GM19025 (cell line): ENCODE measurements at regions not wholly inside any gene's neighbourhood (a gene's known extent, or its start where the extent isn't known, plus 50 kb on each side); places are given as distances from the start of the nearest gene placed in this dataset.

ENCODE experiments used
- ATAC-seq: cut with Tn5 transposase; IDR thresholded peaks from one replicate; pipeline ENCODE4 v1.9.1; 2021; ENCODE audit warnings: mild to moderate bottlenecking, low read depth, moderate library complexity; ENCODE audit not compliant: unreplicated experiment

DNA sequence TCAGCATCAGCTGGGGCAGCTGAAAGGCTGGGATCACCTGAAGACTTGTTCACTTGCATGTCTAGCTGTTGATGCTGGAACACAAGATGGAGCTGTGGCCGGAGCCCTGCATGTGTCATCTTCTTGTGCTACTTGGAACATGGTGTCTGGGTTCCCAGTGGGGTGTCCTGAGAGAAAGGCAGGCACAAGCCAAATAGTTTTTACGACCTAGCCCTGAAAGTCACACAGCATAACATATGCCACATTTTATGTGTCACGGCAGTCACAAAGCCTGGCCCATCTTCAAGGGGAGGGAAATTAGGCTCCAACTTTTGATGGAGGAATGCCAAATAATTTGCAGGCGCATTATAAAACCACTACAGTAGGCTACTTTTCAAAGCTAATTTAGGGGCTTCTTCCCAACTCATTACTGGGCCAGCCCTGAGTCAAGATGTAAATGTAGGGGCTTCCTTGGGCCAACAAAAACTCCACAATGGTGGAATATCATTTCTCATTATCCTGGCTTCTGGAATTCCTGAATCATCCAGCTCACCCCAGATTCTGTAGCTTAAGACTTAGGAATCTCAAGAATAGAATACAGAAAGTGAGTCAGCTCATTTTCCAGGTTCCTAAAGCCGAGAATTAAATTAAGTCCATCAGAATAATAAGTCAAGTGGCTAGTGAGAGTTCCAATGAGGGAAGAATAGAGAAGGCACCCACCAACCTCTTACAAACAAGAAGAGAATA lies 543.0 kb downstream of the TNS1 start:
- ATAC-seq: no peak

DNA sequence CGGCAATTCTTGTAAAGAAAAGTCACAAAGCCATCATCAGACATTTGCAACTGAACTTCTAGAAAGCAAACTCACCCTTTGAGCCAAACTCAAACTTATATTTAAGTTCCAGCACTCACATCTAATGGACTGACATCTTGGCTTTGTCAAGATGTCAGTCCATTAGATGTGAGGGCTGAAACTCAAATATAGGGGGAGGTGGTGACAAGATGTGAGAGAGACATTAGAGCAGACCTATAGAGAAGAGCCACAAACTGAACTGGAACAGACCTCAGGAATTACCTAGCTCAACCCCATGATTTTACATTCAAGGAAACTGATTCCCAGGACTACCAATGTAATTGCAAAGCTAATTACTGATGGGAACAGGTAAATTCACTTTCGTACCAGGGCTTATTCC lies 543.8 kb downstream of the TNS1 start:
- no peak for ATAC-seq

DNA sequence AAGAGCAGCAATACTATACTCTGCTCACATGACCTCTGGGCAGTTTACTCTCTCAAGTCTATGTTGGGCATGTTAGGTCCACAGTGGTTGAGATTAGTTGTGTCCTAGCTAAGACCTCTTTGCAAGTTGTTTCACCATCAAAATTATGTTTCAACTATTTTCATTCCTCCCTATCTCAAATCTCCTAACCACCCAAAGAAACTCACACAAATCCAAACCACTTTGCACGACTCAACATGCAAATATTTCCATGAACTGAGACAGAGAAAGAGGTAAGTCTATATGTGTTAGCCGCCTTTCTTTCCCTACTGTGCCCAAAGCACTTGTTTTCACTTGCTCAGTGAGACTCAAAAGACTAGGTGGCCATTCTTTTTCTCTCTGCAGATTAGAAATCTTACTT lies 546.8 kb downstream of the TNS1 start:
- no peak for ATAC-seq

DNA sequence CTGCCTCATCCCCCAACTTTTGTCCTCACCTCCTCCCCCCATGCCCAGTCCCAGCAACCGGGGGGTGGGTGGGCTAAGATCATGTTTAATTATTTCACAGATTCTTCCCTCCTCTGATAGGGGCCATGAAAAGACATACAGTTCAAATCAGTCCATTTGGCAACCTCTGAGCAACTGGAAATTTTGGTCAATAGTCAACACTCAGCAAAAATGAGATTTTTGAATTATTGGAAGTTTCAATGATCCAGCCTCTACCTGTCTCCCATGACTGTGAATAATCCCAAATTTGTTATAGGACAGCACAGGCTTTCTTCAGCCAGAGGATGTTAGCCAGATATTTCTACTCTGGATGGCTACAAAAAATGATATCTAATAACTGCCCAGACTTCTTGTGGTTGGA lies 549.9 kb downstream of the TNS1 start:
- no peak for ATAC-seq

DNA sequence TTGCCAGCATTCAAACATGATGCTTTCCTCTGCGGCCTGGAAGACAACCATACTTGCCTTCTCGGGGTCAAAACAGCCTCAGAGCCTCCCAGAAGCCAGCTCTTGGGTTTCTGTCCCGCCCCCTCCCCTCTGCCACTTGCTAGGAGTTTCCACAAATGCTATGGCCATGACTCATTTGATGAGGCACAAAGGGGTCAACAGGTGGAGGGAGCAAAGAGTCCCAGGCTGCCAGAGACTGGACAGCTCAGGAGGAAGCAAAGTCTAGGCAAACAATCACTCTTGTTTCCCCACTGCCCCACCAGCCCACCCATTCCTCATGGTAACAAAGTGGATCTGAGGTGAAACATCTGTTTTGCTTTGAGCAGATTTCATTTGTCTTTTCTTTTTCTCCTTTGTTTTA lies 551.1 kb downstream of the TNS1 start:
- no peak for ATAC-seq

DNA sequence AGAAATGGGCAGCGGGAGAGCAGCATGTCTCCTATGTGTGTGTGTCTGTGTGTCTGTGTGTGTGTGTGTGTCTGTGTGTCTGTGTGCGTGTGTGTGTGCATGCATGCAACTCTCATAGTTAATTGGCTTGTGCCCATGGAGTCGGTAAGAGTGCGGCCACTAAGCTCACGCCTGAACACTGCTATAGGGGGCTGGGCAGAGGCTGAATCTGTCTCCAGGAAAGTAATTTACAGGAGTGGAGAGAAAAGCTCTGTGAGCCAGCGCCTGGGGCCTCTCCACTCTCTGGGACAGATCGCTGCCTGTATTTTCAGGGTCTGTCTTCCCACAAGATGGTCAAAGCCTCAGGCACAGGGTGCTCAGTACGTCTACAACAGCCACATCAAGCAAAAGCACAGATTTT lies 553.4 kb downstream of the TNS1 start:
- ATAC-seq: no peak

DNA sequence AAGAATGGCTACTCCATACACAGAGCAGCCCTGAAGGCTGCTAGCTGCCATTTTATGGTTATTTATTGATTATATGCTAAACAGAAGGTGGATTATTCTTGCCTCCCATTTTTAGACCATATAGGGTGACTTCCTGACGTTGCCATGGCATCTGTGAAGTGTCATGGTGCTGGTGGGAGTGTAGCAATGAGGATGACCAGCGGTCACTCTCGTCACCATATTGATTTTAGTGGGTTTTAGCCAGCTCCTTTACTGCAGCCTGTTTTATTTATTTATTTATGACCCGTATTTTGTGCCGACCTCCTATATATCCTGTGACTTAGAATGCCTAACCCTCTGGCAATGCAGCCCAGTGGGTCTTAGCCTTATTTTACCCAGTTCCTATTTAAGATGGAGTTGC lies 553.9 kb downstream of the TNS1 start:
- ATAC-seq: no peak

DNA sequence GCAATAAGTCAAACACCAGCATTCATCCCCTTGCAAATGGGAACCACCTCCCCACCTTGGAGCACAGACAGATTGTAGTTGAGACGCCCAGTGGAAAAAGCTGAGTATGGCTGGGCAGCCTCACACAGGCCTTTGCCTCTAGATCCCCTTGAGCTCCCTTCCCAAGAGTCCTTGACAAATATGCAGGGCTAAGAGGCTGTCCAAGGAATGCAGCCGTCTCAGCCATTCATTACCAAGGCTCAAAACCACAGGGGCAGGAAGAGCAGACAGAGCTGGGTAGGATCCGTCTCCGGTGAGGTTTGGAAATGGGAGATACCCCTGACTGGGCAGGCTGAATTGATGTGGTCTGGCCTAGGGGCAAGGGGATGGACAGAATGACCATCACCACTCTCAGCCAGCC lies 557.1 kb downstream of the TNS1 start:
- no peak for ATAC-seq

DNA sequence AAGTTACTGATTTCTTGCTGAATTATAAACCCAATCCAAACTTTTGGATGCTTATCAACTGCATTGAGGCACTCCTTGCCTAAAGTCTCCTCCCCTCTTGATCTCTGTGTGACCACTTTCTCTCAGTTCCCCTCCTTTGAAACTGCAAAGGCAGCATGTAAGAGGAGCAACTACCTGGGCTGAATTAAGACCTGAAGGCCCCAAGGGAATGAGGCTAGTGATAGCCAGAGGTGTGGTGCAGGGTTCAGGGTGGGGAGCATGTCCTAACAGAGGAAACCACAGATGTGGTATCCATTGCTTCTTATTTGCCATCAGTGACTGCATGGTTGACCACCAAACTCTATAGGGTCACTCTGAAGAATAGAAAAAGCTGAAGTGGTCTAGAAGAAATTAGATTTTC lies 557.9 kb downstream of the TNS1 start:
- ATAC-seq: no peak

DNA sequence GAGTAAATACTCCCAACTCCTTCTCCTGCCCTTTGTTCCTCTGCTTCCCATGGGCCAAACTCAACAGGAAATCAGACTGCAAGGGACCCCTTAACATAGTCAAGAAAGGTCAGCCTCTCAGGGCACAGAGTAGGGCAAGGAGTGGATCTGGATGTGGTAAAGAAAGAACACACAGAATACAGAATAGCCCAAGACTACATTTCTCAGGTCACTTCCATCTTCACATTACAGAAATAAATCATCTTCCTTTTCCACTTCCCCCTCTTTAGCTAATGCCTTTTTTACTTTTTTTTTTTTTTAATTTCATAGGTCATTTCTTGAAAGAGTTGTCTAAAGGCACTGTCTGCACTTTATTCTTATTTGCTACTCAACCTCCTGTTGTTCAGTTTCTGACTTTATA lies 558.3 kb downstream of the TNS1 start:
- no peak for ATAC-seq

DNA sequence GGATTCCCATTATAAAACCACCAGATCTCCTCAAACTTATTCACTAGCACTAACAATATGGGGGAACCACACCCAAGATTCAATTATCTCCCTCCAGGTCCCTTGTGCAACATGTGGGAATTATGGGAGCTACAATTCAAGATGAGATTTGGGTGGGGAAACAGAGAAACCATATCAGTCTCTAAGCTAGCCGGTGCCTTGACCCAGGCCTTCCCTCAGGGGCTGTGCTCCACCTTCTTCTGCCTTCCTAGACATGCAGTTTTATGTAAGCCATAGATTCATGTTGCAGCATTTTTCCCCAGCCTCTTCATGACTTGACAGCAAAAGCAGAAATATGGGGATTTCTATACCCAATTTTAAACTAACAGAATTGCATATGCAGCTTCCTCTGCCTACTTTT lies 559.2 kb downstream of the TNS1 start:
- no peak for ATAC-seq

DNA sequence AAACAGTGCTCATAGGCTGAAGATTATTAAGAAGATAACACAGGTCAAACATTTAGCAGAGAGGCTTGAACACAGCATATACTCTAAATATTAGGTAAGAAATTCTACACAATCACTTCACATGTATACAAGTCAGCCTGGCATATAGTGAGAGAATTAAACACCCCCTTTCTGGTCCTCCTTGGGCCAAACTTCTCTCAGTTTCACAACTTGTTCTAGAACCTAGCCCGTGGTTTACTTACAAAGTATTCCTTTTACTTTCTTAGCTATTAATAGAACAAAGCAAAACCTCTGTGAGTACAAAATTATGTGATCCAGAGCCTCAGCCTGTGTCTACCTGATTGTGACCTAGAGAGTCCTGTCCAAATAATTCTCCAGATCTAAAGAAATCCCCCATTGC lies 562.8 kb downstream of the TNS1 start:
- ATAC-seq: peak; percentile 62

DNA sequence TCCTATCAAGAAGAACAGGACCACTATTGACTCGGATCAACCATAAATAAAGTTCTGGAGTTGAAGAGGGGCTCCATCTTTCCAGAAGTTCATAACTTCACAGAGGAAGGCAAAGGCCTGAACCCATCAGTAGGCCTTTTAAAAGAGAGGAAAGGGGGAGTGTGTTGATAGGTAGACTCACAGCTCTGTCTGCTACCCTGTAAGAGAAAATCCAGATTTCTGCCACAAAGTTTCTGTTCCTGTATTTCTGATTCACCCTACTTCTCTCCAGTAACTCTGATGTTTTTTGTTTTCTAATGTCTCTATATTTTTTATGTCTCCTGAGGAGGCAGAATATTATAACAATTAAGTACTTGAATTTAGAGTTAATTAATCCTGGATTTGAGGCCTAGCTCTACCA lies 564.0 kb downstream of the TNS1 start:
- ATAC-seq: no peak

DNA sequence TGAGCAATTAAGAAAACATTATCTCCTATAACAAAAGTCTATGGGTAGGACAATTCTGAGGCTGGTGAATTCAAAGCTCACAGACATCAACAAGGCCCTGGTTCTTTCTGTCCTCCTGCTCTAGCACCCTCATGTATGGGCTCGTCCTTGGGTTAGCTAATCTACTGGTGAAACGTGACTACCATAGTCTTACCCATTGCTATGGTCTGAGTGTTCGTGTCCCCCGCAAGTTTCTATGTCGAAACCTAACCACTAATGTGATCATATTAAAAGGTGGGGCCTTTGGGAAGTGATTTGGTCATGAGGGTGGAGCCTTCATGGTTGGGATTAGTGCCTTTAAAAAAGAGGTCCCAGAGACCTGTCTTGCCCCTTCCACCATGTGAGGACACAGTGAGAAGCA lies 564.7 kb downstream of the TNS1 start:
- no peak for ATAC-seq

DNA sequence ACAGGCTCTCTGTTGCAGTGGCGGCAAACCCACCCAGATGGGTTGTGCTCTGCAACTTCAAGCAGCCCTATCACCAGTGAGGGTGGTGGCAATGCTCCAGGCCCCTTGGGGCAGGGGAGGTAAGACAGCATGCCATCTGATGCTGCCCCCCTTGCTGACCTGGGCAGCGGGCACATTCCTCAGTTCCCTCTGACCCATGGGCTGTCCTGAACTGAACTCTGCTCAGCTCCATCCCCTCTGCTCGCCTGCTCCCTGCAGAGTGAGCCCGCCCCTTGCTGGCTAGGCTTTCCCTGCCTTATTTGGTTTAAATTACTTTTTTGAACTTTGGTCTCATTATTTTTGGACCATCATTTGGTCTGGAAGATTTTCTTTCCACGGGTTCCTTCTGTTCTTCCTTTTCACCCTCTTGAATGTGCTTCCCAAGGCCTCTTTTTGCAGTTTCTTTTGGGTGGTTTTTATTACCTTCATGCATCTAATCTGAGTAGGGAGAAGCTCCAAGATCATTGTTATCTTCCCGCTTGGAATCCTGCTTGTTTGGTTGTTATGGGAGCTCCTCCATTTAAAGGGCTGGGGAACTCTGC lies 565.4 kb downstream of the TNS1 start:
- ATAC-seq: no peak

DNA sequence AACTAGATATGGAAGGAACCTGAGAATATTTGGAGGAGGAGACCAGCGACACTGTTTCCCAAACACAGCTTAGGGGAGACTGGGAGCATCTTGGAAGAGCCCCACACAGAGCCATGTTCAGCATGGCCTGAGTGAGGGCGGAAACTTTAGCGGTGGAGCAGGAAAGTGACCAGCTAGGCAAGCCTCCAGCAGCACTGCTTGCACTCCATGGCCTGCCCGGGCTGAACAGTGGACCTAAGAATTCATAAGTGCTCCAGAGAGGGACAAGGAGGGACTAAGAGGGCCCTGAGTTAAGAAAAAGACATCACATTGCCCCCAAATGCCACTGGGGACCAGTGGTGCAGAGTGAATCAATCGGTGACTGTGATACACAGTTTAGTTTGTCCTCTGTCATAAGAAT lies 566.4 kb downstream of the TNS1 start:
- ATAC-seq: no peak

DNA sequence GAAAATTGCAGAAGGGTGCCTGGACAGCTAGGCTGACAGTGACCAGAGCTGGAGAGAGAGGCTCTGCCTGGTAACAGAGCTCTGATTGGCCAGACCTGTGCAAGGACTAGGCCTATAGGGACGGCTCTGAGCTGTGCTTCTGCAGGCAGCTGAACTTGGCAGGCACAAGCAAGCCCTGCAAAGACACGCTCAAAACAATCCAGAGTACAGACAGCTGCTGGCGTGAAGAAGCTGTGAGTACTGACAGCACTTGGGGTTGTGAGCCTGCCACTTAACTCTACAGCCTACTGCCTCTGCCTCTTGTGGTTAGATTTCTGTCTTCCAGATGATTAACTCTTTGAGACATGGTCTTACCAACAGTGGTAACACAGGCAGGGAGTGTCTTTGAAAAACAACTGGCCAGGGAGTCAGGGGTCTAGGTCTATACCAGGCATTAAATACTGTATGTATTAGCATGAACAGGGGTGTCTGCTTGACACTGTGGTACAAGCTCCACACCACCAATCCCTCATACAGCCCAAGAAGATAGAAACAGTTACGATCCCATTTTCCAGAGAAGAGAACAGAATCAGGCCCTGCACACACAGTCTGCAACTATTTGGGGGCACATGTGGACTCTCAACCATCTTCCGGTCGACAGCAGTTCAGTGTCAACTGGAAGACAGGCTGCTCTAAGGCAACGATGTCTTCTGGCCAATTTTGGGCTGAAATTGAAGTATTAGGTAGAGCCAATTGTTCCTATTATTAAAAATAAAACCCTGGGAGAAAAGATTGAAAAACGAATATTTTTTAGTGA lies 568.4 kb downstream of the TNS1 start:
- peak; percentile 98 for ATAC-seq

DNA sequence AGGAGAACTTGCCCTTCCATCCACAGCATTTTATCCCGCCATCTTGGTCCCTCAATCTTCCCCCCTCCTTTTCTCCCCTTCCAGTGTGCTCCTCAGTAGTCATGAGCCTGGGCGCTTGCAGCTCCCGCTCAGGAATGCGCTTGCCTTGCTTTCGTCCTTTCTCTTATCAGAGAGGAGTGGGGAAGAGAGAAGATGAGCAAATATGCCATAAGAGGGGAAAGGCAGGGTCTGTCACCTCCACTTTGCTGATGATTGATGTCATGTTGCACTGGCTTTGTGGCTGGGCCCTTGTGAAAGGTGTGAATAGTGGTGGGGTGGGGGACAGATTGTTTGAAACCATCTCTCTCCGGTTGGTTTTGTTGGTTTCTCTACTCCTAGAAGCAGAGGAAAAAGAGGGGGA lies 569.3 kb downstream of the TNS1 start:
- no peak for ATAC-seq

DNA sequence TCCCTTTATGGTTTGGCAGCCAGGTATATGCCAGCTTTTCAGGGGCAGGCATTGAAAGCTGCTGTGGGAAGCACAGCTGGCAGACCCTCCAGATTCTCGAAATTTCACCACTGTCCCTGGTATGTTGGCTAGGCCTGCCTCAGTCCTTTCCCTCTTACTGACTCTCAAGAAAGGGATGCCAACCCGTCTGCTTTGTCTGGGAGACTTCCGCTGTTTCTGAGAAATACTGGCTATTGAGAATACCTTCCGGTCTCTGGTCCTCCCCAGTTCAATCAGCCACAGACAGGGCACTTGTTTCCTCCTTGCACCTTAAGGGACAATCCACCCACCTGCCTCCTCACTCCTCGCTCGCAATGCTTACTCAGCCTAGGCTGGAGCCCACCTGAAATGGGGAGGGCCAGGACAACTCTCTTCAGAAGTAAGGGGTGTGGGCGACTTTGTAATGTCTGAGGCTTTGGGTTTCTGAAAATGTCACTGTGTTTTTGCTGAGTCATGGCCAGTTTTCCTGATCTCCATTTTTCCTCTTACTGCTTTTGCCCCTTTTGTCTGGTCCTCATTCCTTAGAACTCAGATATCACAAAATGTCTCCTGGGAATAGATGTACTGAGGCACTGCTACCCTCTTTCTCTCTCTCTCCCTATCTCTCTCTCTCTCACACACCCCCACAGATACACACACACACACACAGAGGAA lies 571.1 kb downstream of the TNS1 start:
- ATAC-seq: no peak

DNA sequence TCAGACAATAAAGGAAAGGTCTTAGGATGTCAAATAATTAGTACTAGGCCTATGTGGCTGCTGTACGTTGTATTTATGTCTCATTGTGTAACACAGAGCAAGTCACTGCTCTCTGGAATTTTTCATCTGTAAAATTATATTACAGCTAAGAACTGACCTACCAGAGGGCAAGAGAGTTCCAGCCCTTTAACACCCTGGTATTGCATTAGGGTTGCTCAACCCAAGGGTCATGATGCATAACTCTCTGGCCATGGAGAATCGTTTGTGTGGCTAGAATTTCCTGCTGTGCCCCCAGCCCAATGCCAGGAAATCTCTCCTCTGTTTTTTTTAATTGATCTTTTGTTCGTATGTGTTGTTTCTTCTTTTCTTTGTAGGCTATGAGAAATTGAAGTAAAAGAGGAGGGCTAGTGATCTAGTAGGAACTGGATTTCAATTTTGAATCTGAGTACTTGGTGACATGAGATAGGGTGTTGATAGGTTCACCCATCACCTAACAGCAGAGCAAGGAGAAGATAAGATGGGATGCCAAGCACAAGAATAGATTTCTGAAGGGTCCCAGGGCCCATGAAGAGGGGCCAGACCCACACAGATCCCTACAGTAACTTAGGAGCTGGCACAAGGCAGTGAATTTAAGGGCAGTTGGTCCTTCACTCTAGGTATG lies 571.2 kb upstream of the TNP1 start:
- no peak for ATAC-seq

DNA sequence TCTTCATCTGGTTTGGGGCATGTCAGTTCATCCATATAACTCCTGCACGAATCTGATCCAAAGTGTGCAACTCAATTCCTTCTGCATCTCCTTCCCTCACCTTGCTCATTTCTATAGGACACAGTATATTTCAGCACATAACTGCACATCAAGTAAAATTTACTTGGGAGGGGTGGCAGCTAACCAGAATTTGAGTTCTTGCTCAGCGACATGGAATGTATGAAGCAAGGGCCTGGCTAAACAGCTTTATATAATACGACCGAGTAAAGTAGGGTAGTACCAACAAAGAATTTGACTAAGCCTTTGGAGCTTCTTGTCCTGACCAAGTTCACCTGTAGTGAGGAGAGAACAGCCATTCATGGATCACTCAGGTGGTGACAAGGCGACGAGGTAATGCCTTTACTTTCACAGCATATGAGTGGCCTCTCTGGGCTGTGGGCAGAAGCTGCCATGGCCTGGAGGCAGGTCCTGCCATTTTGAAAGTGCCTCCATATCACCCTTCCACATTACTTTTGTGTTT lies 570.2 kb upstream of the TNP1 start:
- no peak for ATAC-seq
